ENCODE measurements at regions not wholly inside any gene's neighbourhood (a gene's known extent, or its start where the extent isn't known, plus 50 kb on each side); places are given as distances from the start of the nearest gene placed in this dataset.

GRCh38 chr10:120138689-120139088 lies 246.2 kb downstream of the SEC23IP start:
- TF ChIP-seq, protein P1, sequence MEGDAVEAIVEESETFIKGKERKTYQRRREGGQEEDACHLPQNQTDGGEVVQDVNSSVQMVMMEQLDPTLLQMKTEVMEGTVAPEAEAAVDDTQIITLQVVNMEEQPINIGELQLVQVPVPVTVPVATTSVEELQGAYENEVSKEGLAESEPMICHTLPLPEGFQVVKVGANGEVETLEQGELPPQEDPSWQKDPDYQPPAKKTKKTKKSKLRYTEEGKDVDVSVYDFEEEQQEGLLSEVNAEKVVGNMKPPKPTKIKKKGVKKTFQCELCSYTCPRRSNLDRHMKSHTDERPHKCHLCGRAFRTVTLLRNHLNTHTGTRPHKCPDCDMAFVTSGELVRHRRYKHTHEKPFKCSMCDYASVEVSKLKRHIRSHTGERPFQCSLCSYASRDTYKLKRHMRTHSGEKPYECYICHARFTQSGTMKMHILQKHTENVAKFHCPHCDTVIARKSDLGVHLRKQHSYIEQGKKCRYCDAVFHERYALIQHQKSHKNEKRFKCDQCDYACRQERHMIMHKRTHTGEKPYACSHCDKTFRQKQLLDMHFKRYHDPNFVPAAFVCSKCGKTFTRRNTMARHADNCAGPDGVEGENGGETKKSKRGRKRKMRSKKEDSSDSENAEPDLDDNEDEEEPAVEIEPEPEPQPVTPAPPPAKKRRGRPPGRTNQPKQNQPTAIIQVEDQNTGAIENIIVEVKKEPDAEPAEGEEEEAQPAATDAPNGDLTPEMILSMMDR (IDR thresholded peaks at IDR 0.05), result no peak
- TF ChIP-seq POLR2AphosphoS5 (IDR thresholded peaks at IDR 0.05), result no peak
- TF ChIP-seq POLR2A (IDR thresholded peaks at IDR 0.05), result no peak
